B cell (primary cell): ENCODE measurements at regions not wholly inside any gene's neighbourhood (a gene's known extent, or its start where the extent isn't known, plus 50 kb on each side); places are given as distances from the start of the nearest gene placed in this dataset.

Source experiments
- ATAC-seq: fragments of 200-7000 bp; cut with Tn5 transposase; one replicate; pipeline ENCODE4 v1.10.0; 2021; ENCODE audit warnings: low read depth, mild to moderate bottlenecking, moderate number of reproducible peaks, moderate library complexity
- CTCF ChIA-PET: fragments of 350-600 bp; sonication (Branson Sonifier 250); formaldehyde crosslinking; loops from one replicate; lab custom pipeline; 2021; ENCODE audit warnings: antibody characterized with exemption, inconsistent platforms; lab: Charles Lee
- POLR2A ChIA-PET: fragments of 350-600 bp; sonication (Branson Sonifier 250); formaldehyde crosslinking; loops from one replicate; lab custom pipeline; 2021; ENCODE audit warnings: antibody characterized with exemption; lab: Charles Lee
- DNase-seq: peaks from one replicate; pipeline ENCODE4 v3.0.0; 2013
- H2AFZ ChIP-seq: 2 replicates; pipeline ENCODE4 v1.6.1; 2012; ENCODE audit warnings: mild to moderate bottlenecking, low read depth, low read length; ENCODE audit not compliant: insufficient read depth, poor library complexity, severe bottlenecking
- H3K27ac ChIP-seq, 2 donors: 1 replicate in 1 of 2; 2 replicates in 1 of 2; pipeline ENCODE4 v1.5.1; 2012 to 2013; ENCODE audit warnings: low read length in 2 of 2, mild to moderate bottlenecking in 2 of 2, moderate library complexity in 1 of 2
- H3K27me3 ChIP-seq, 4 experiments: fragments of 200-600 bp in 1 of 4; sonication (generic) in 1 of 4; replicated peaks in 1 of 4; 1 replicate in 2 of 4; 2 replicates in 2 of 4; pipeline versions ENCODE4 v1.6.1 to v1.7.0; 2013 to 2016; ENCODE audit warnings: low read length in 3 of 4, mild to moderate bottlenecking in 2 of 4, mixed read lengths in 1 of 4, moderate library complexity in 1 of 4; ENCODE audit not compliant: insufficient read depth in 4 of 4, control insufficient read depth in 3 of 4; ENCODE audit errors: control extremely low read depth in 1 of 4
- H3K36me3 ChIP-seq, 2 experiments: replicated peaks in 1 of 2; 1 replicate in 1 of 2; 2 replicates in 1 of 2; pipeline versions ENCODE4 v1.6.1 to v1.7.1; 2013; ENCODE audit warnings: low read length in 1 of 2; ENCODE audit not compliant: insufficient read depth in 2 of 2, control insufficient read depth in 1 of 2; ENCODE audit errors: control extremely low read depth in 1 of 2, extremely low read depth in 1 of 2
- H3K4me1 ChIP-seq, 2 donors: fragments of 200-600 bp in 1 of 2; sonication (generic) in 1 of 2; 1 replicate in 1 of 2; 2 replicates in 1 of 2; pipeline versions ENCODE4 v1.5.1 to v1.6.1; 2013 to 2017; ENCODE audit warnings: low read length in 2 of 2; ENCODE audit not compliant: control insufficient read depth in 2 of 2, insufficient read depth in 2 of 2
- H3K4me2 ChIP-seq: replicated peaks from 2 replicates; pipeline ENCODE3; 2012; ENCODE audit warnings: mild to moderate bottlenecking, low read depth, low read length; ENCODE audit not compliant: poor library complexity, severe bottlenecking
- H3K4me3 ChIP-seq, 5 experiments: fragments of 200-600 bp in 1 of 5; sonication (generic) in 1 of 5; 1 replicate in 3 of 5; 2 replicates in 2 of 5; pipeline versions ENCODE4 v1.5.1 to v1.7.0; 2011 to 2016; ENCODE audit warnings: low read length in 4 of 5, mild to moderate bottlenecking in 4 of 5, low read depth in 2 of 5, control low read depth in 1 of 5, moderate library complexity in 1 of 5; ENCODE audit not compliant: insufficient read depth in 1 of 5; ENCODE audit errors: control extremely low read depth in 1 of 5, extremely low read depth in 1 of 5
- H3K79me2 ChIP-seq: fragments of 200-600 bp; sonication (generic); one replicate; pipeline ENCODE4 v1.6.0; 2016; ENCODE audit warnings: low read length; ENCODE audit not compliant: control insufficient read depth, insufficient read depth
- H3K9ac ChIP-seq: fragments of 200-600 bp; sonication (generic); 2 replicates; pipeline ENCODE4 v1.6.1; 2017; ENCODE audit warnings: mild to moderate bottlenecking, low read length, moderate library complexity
- H3K9me3 ChIP-seq, 3 donors: one replicate each; pipeline versions ENCODE4 v1.6.1 to v1.7.1; 2013; ENCODE audit warnings: low read length in 2 of 3; ENCODE audit not compliant: control insufficient read depth in 2 of 3, insufficient read depth in 1 of 3; ENCODE audit errors: control extremely low read depth in 1 of 3
- H4K20me1 ChIP-seq: 2 replicates; pipeline ENCODE4 v1.6.0; 2012; ENCODE audit warnings: mild to moderate bottlenecking, low read length; ENCODE audit not compliant: insufficient read depth, control insufficient read depth, poor library complexity, severe bottlenecking
- H3K27ac Mint-ChIP-seq: one replicate; pipeline ENCODE4 v1.8.0; 2021; ENCODE audit warnings: mixed read lengths
- H3K27me3 Mint-ChIP-seq: one replicate; pipeline ENCODE4 v1.8.0; 2021; ENCODE audit warnings: mixed read lengths
- H3K4me1 Mint-ChIP-seq: one replicate; pipeline ENCODE4 v1.8.0; 2021; ENCODE audit warnings: mixed read lengths
- H3K4me3 Mint-ChIP-seq: one replicate; pipeline ENCODE4 v1.8.0; 2021; ENCODE audit warnings: mixed read lengths
- H3K9me3 Mint-ChIP-seq: one replicate; pipeline ENCODE4 v1.8.0; 2022; ENCODE audit warnings: mixed read lengths; ENCODE audit not compliant: insufficient read depth
- EZH2 ChIP-seq: IDR thresholded peaks from 2 replicates; pipeline ENCODE4 v1.6.1; 2012; ENCODE audit warnings: borderline replicate concordance, low read depth, mild to moderate bottlenecking, moderate library complexity, low read length; ENCODE audit not compliant: insufficient read depth, poor library complexity, severe bottlenecking
- WGBS: methylation state at CpG from one replicate; pipeline ENCODE4 v1.1.5; 2013; ENCODE audit warnings: missing lambda C conversion rate; ENCODE audit not compliant: insufficient coverage; 5-methylcytosine and 5-hydroxymethylcytosine counted together
- intact Hi-C: fragments of 100-400 bp; cut with micrococcal nuclease; formaldehyde crosslinking; loops from one replicate; pipeline ENCODE4 v1.10.0; 2022
- TF ChIP-seq, protein P1 (sequence below): fragments of 200-600 bp; IDR thresholded peaks from one replicate; pipeline ENCODE4 v1.8.0; 2022; ENCODE audit warnings: antibody characterized with exemption, mild to moderate bottlenecking

DNA sequence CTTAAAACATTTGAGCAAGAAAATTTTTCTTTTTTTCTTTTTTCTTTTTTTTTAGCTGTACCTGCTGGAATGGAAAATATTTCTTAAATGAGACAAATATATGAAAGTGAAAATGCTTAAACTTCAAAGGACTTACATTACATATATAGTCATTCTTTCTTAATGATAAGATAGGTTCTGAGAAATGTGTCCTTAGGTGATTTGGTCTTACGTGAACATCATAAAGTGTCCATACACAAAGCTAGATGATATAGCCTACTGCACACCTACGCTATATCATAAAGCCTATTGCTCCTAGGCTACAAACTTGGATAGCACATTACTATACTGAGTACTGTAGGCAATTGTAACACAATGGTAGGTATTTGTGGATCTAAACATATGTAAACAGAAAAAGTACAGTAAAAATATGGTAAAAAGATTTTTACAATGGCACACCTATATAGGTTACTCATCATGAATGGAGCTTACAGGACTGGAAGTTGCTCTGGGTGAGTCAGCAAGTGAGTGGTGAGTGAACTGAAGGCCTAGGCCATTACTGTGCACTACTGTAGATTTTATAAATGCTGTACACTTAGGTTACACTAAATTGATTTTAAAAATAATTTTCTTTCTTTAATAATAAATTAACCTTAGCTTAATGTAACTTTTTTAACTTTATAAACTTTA is 54.6 kb downstream of the RPP21 start:
- Histone ChIP-seq H3K4me1 (peaks cover 10 to 13% of the 10 kb centered on the region in 2 donors), H3K9ac (no peak overlapping the region), H3K27ac (no peak overlapping the region), H3K9me3 (no peaks in the 10 kb centered on the region), H2AFZ (no peak overlapping the region), H3K4me2 (no peak overlapping the region), H3K27me3 (peaks cover 0 to 51% (median 15%) of the 10 kb centered on the region in 4 experiments), H4K20me1 (no peaks in the 10 kb centered on the region), H3K36me3 (no peaks in the 10 kb centered on the region), H3K4me3 (no peak overlapping the region), H3K79me2 (no peaks in the 10 kb centered on the region)
- H3K9me3 Mint-ChIP-seq, result no peaks in the 10 kb centered on the region
- intact Hi-C loops, result no loop called here
- H3K27me3 Mint-ChIP-seq, result peaks cover 51% of the 10 kb centered on the region
- WGBS, result no CpG with 5 or more reads among the region's 2 CpGs
- CTCF ChIA-PET, result interaction anchor here (0.7 to 4.3 kb wide), 6 partner anchors 11 to 184 kb away, joined by 3 to 41 read pairs (median 5); no protein-coding TSS in a partner anchor
- TF ChIP-seq EZH2, result no peak
- TF ChIP-seq, protein P1, sequence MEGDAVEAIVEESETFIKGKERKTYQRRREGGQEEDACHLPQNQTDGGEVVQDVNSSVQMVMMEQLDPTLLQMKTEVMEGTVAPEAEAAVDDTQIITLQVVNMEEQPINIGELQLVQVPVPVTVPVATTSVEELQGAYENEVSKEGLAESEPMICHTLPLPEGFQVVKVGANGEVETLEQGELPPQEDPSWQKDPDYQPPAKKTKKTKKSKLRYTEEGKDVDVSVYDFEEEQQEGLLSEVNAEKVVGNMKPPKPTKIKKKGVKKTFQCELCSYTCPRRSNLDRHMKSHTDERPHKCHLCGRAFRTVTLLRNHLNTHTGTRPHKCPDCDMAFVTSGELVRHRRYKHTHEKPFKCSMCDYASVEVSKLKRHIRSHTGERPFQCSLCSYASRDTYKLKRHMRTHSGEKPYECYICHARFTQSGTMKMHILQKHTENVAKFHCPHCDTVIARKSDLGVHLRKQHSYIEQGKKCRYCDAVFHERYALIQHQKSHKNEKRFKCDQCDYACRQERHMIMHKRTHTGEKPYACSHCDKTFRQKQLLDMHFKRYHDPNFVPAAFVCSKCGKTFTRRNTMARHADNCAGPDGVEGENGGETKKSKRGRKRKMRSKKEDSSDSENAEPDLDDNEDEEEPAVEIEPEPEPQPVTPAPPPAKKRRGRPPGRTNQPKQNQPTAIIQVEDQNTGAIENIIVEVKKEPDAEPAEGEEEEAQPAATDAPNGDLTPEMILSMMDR, result no peak
- H3K4me3 Mint-ChIP-seq, result no peak overlapping the region
- POLR2A ChIA-PET, result interaction anchor here (1.0 kb wide), 1 partner anchor 249 kb away, joined by 3 read pairs; no protein-coding TSS in a partner anchor
- DNase-seq (no peak), ATAC-seq (no peak)
- H3K4me1 Mint-ChIP-seq, result peaks cover 6% of the 10 kb centered on the region
- no peak overlapping the region for H3K27ac Mint-ChIP-seq

DNA sequence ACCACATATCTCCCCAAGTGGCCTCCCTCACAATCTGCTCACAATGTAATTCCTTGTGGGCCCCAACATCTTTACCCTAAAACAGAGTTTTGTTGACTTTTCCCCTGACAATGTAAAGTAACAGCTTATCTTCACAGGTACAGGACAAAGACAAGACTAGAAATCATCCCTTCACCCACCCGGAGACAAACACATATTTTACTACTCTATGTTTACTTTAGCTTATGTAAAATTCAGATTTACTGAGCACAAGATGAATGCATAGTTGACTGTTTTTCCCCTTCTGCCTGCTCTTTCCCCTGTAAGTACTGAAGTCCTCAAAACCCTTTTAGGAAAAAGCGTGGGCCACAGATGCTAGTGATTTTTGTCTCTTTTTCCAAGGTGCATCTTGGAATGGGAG is 61.0 kb downstream of the RPP21 start:
- Histone ChIP-seq H3K27ac (no peak overlapping the region), H4K20me1 (no peaks in the 10 kb centered on the region), H3K27me3 (peaks cover 0 to 23% (median 7%) of the 10 kb centered on the region in 4 experiments), H3K79me2 (no peaks in the 10 kb centered on the region), H3K9me3 (peaks cover 6 to 8% (median 7%) of the 10 kb centered on the region in 3 donors), H3K36me3 (no peaks in the 10 kb centered on the region), H2AFZ (no peak overlapping the region), H3K4me2 (no peak overlapping the region), H3K9ac (no peak overlapping the region), H3K4me1 (no peaks in the 10 kb centered on the region), H3K4me3 (no peak overlapping the region)
- ATAC-seq (no peak), DNase-seq (no peak)
- TF ChIP-seq, protein P1, result no peak
- no peak for TF ChIP-seq EZH2
- Mint-ChIP-seq H3K4me3 (no peak overlapping the region), H3K27me3 (peaks cover 65% of the 10 kb centered on the region), H3K9me3 (peaks cover 9% of the 10 kb centered on the region), H3K4me1 (no peaks in the 10 kb centered on the region), H3K27ac (no peak overlapping the region)
- intact Hi-C loops, result no loop called here
- POLR2A ChIA-PET, result no interaction called here
- WGBS, result 100% methylated on average over 1 of the region's 2 CpGs
- CTCF ChIA-PET, result no interaction called here
